Glutamatergic neuron (in vitro differentiated cells): ENCODE measurements at regions not wholly inside any gene's neighbourhood (a gene's known extent, or its start where the extent isn't known, plus 50 kb on each side); places are given as distances from the start of the nearest gene placed in this dataset.

Experiments used
- DNase-seq: peaks from one replicate; pipeline ENCODE4 v3.0.0; 2022
- H3K27ac Mint-ChIP-seq: one replicate; pipeline ENCODE4 v1.8.0; 2020; ENCODE audit warnings: mild to moderate bottlenecking, mixed read lengths, inconsistent platforms; ENCODE audit not compliant: unreplicated experiment
- H3K27me3 Mint-ChIP-seq: one replicate; pipeline ENCODE4 v1.8.0; 2020; ENCODE audit warnings: mild to moderate bottlenecking, moderate library complexity, mixed read lengths, inconsistent platforms; ENCODE audit not compliant: unreplicated experiment
- H3K36me3 Mint-ChIP-seq: one replicate; pipeline ENCODE4 v1.8.0; 2020; ENCODE audit warnings: mild to moderate bottlenecking, mixed read lengths, inconsistent platforms; ENCODE audit not compliant: unreplicated experiment
- H3K4me1 Mint-ChIP-seq: one replicate; pipeline ENCODE4 v1.8.0; 2020; ENCODE audit warnings: mild to moderate bottlenecking, low read depth, mixed read lengths, inconsistent platforms; ENCODE audit not compliant: unreplicated experiment
- H3K4me3 Mint-ChIP-seq: one replicate; pipeline ENCODE4 v1.8.0; 2020; ENCODE audit warnings: mild to moderate bottlenecking, mixed read lengths, inconsistent platforms; ENCODE audit not compliant: unreplicated experiment
- H3K9me3 Mint-ChIP-seq: one replicate; pipeline ENCODE4 v1.8.0; 2020; ENCODE audit warnings: mild to moderate bottlenecking, moderate library complexity, mixed read lengths, inconsistent platforms; ENCODE audit not compliant: unreplicated experiment
- TF ChIP-seq, protein P1 (sequence below): fragments of 200-600 bp; sonication (generic); IDR thresholded peaks from one replicate; pipeline ENCODE4 v1.5.0; 2021; ENCODE audit not compliant: partially characterized antibody, unreplicated experiment

DNA sequence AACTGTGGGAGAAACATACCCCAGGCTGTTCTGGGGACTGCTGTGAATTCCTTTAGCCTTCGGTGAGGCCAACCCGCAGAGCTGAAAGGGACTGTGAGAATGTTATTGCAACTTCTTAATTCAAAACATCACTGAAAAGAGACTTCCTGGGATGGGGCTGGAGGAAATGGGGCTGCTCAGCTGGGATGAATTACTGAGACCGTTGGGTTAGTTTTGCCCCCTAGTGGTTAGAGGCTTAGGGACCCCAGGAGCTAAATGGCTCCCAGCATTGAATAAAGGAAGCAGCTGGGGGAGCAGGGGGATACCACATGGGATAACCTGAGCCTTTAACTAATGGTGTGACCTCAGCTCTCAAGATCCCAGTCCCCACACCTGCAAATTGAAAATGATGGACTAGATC lies 941.1 kb upstream of the FANCL start:
- TF ChIP-seq, protein P1, sequence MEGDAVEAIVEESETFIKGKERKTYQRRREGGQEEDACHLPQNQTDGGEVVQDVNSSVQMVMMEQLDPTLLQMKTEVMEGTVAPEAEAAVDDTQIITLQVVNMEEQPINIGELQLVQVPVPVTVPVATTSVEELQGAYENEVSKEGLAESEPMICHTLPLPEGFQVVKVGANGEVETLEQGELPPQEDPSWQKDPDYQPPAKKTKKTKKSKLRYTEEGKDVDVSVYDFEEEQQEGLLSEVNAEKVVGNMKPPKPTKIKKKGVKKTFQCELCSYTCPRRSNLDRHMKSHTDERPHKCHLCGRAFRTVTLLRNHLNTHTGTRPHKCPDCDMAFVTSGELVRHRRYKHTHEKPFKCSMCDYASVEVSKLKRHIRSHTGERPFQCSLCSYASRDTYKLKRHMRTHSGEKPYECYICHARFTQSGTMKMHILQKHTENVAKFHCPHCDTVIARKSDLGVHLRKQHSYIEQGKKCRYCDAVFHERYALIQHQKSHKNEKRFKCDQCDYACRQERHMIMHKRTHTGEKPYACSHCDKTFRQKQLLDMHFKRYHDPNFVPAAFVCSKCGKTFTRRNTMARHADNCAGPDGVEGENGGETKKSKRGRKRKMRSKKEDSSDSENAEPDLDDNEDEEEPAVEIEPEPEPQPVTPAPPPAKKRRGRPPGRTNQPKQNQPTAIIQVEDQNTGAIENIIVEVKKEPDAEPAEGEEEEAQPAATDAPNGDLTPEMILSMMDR = peak; percentile 66
- Mint-ChIP-seq H3K27ac (no peak overlapping the region), H3K27me3 (no peaks in the 10 kb centered on the region), H3K9me3 (peaks cover 2% of the 10 kb centered on the region), H3K4me1 (peaks cover 5% of the 10 kb centered on the region), H3K36me3 (no peaks in the 10 kb centered on the region), H3K4me3 (no peak overlapping the region)
- peak; percentile 28 for DNase-seq

DNA sequence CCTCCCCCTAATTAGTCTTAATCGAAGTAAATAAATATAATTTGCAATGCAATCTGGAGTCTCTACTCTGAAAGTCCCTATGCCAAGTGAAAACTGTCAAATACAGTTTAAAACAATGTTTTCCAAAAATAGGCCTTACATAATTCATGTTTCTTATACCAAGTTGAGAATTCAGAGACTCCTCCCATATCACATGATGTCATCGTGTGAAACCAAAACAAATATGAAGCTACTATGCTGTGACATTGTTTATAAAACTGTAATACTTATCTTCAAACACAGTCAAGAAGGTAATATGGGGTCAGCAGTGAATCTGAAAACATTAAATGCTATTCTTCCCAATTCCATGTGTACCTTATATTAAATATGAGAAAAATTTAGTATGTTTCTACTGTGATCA lies 940.2 kb upstream of the FANCL start:
- peaks cover 5% of the 10 kb centered on the region for H3K4me1 Mint-ChIP-seq
- H3K36me3 Mint-ChIP-seq = no peaks in the 10 kb centered on the region
- H3K9me3 Mint-ChIP-seq = peaks cover 2% of the 10 kb centered on the region
- TF ChIP-seq, protein P1 = no peak
- H3K27me3 Mint-ChIP-seq = no peaks in the 10 kb centered on the region
- DNase-seq = no peak
- H3K27ac Mint-ChIP-seq = no peak overlapping the region
- H3K4me3 Mint-ChIP-seq = no peak overlapping the region

DNA sequence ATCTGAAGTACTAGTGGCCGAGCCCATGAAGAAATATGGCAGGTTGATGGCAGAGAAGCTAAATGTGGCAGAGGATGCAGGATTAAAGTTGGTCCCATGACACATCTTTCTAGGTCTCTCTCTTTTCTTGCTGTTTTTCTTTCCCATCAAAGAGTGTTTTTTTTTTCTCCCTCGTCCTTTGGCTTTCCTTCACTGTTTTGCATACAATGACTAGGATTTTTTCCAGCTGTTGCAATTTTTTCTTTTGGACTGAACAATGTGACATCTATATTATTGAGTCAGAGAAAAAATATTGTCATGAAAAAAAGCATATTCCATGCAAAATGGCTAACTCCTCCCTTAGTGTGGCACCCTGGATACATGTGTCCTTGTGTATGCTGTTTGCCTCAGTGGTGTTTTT lies 939.5 kb upstream of the FANCL start:
- H3K9me3 Mint-ChIP-seq = peaks cover 2% of the 10 kb centered on the region
- DNase-seq = no peak
- H3K36me3 Mint-ChIP-seq = no peaks in the 10 kb centered on the region
- H3K27me3 Mint-ChIP-seq = no peaks in the 10 kb centered on the region
- no peak overlapping the region for H3K4me3 Mint-ChIP-seq
- H3K27ac Mint-ChIP-seq = no peak overlapping the region
- TF ChIP-seq, protein P1 = no peak
- H3K4me1 Mint-ChIP-seq = peaks cover 5% of the 10 kb centered on the region

DNA sequence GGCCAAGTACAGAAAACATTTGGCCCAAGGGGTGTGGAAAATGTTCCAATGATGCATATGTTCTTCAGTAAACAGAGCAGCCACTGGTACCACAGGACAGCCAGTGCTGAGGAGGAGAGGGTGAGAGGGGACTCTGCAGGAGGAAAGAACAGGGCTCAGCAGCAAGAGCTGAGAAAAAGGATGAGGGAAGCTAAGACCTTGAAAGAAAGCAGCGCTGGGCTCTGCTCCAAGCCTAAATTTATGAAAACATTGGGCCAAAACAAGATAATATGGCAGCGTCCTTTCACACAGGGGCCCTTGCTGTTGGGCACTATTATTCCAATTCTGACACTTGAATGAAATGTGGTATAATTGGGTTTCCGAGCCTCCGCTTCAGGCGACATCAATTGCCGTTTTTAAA lies 939.0 kb upstream of the FANCL start:
- Mint-ChIP-seq H3K27ac (no peak overlapping the region), H3K27me3 (peaks cover 1% of the 10 kb centered on the region), H3K4me3 (no peak overlapping the region), H3K9me3 (peaks cover 2% of the 10 kb centered on the region), H3K4me1 (peaks cover 5% of the 10 kb centered on the region), H3K36me3 (no peaks in the 10 kb centered on the region)
- DNase-seq = no peak
- TF ChIP-seq, protein P1 = no peak

DNA sequence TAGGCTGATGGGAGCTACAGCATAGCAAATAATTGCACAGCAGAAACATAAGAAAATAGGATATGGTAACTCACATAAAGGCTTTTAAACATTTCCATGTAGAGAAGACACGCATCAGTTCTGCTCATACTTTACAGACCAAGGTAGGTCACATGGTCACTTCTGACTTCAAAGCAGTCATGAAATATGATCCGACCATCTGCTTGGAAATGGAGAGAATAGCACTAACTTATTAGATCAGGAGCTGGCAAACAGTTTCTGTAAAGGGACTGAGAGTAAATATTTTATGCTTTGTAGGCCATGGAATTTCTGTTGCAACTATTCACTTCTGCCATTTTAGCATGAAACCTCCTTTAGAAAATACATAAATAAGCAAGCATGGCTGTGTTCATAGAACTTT lies 936.6 kb upstream of the FANCL start:
- DNase-seq = no peak
- TF ChIP-seq, protein P1 = no peak
- Mint-ChIP-seq H3K27ac (no peak overlapping the region), H3K4me3 (no peak overlapping the region), H3K4me1 (no peaks in the 10 kb centered on the region), H3K9me3 (no peaks in the 10 kb centered on the region), H3K27me3 (peaks cover 3% of the 10 kb centered on the region), H3K36me3 (no peaks in the 10 kb centered on the region)
